GM12892 (cell line): ENCODE measurements at regions not wholly inside any gene's neighbourhood (a gene's known extent, or its start where the extent isn't known, plus 50 kb on each side); places are given as distances from the start of the nearest gene placed in this dataset.

Experiments used
- POLR2A ChIP-seq: IDR thresholded peaks from 2 replicates; pipeline ENCODE4 v1.6.1; 2011; ENCODE audit warnings: low read depth, low read length, control low read depth
- POLR2AphosphoS5 ChIP-seq: IDR thresholded peaks from 2 replicates; pipeline ENCODE4 v1.6.1; 2011; ENCODE audit warnings: low read depth, low read length, control low read depth
- TAF1 ChIP-seq: IDR thresholded peaks from 2 replicates; pipeline ENCODE4 v1.6.1; 2011; ENCODE audit warnings: low read depth, mild to moderate bottlenecking, control low read depth, low read length, borderline replicate concordance

GRCh38 chr16:62177351-62178203 lies 141.3 kb upstream of the CDH8 start:
- TF ChIP-seq POLR2A (no peak), POLR2AphosphoS5 (no peak), TAF1 (no peak)
